ENCODE measurements at regions not wholly inside any gene's neighbourhood (a gene's known extent, or its start where the extent isn't known, plus 50 kb on each side); places are given as distances from the start of the nearest gene placed in this dataset.

DNA sequence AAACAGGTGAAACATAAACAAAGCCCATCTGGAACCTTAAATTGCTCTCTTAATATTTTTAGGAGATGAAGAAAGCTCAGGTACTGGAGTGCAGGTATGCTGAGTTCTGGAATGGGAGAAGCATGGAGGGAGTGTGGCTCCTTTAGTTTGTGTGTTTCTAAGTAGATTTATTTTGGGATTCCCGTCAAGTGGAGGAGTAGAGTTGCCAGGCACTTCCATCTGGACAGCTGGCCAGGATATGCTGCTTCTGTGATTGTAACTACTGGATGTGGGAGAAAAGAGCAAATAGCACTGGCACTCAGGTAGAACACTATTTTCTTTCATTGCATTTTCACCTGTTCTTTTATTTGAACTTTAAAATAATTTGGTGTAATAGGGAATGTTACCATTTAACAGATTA lies 182.3 kb upstream of the MAST4 start:
- H3K9me3 Mint-ChIP-seq (ENCODE audit: unreplicated experiment) = peaks cover 2% of the 10 kb centered on the region
- no peak for DNase-seq
- TF ChIP-seq, protein P1, sequence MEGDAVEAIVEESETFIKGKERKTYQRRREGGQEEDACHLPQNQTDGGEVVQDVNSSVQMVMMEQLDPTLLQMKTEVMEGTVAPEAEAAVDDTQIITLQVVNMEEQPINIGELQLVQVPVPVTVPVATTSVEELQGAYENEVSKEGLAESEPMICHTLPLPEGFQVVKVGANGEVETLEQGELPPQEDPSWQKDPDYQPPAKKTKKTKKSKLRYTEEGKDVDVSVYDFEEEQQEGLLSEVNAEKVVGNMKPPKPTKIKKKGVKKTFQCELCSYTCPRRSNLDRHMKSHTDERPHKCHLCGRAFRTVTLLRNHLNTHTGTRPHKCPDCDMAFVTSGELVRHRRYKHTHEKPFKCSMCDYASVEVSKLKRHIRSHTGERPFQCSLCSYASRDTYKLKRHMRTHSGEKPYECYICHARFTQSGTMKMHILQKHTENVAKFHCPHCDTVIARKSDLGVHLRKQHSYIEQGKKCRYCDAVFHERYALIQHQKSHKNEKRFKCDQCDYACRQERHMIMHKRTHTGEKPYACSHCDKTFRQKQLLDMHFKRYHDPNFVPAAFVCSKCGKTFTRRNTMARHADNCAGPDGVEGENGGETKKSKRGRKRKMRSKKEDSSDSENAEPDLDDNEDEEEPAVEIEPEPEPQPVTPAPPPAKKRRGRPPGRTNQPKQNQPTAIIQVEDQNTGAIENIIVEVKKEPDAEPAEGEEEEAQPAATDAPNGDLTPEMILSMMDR (IDR thresholded peaks at IDR 0.05; ENCODE audit: partially characterized antibody, unreplicated experiment) = no peak
- H3K4me1 Mint-ChIP-seq (ENCODE audit: low read depth, unreplicated experiment) = no peaks in the 10 kb centered on the region
- peaks cover 5% of the 10 kb centered on the region for H3K36me3 Mint-ChIP-seq (ENCODE audit: unreplicated experiment)
- H3K4me3 Mint-ChIP-seq (ENCODE audit: unreplicated experiment) = no peak overlapping the region
- H3K27me3 Mint-ChIP-seq (ENCODE audit: unreplicated experiment) = no peaks in the 10 kb centered on the region
- no peak overlapping the region for H3K27ac Mint-ChIP-seq (ENCODE audit: unreplicated experiment)

GRCh38 chr5:66415208-66415607 lies 181.0 kb upstream of the MAST4 start:
- no peak for DNase-seq
- Mint-ChIP-seq H3K36me3 (ENCODE audit: unreplicated experiment) (peaks cover 5% of the 10 kb centered on the region), H3K4me3 (ENCODE audit: unreplicated experiment) (no peak overlapping the region), H3K27ac (ENCODE audit: unreplicated experiment) (no peak overlapping the region), H3K27me3 (ENCODE audit: unreplicated experiment) (no peaks in the 10 kb centered on the region), H3K4me1 (ENCODE audit: low read depth, unreplicated experiment) (no peaks in the 10 kb centered on the region), H3K9me3 (ENCODE audit: unreplicated experiment) (peaks cover 2% of the 10 kb centered on the region)
- TF ChIP-seq, protein P1 (IDR thresholded peaks at IDR 0.05; ENCODE audit: partially characterized antibody, unreplicated experiment) = no peak

DNA sequence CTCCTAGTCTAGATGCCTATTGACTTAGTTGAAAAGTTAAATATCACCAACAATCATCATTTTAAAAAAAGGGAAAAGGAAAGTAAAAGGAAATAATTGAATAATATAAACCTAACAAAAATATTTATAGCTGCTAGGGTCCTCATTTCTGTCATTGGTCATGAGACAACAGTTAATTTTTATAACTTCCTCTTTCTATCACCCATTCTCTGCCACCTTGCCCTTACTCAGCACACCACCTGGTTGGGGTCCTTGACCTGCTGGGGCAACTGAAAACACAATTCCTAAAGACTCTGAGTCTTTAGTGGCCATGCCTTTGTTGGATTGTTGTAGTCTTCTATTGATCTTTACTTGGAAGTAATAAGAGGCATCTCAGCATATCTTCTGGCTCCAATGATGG lies 179.5 kb upstream of the MAST4 start:
- DNase-seq = no peak
- peaks cover 3% of the 10 kb centered on the region for H3K9me3 Mint-ChIP-seq (ENCODE audit: unreplicated experiment)
- no peak overlapping the region for H3K4me3 Mint-ChIP-seq (ENCODE audit: unreplicated experiment)
- H3K36me3 Mint-ChIP-seq (ENCODE audit: unreplicated experiment) = peaks cover 6% of the 10 kb centered on the region
- H3K4me1 Mint-ChIP-seq (ENCODE audit: low read depth, unreplicated experiment) = no peaks in the 10 kb centered on the region
- TF ChIP-seq, protein P1 (IDR thresholded peaks at IDR 0.05; ENCODE audit: partially characterized antibody, unreplicated experiment) = no peak
- no peaks in the 10 kb centered on the region for H3K27me3 Mint-ChIP-seq (ENCODE audit: unreplicated experiment)
- H3K27ac Mint-ChIP-seq (ENCODE audit: unreplicated experiment) = no peak overlapping the region

DNA sequence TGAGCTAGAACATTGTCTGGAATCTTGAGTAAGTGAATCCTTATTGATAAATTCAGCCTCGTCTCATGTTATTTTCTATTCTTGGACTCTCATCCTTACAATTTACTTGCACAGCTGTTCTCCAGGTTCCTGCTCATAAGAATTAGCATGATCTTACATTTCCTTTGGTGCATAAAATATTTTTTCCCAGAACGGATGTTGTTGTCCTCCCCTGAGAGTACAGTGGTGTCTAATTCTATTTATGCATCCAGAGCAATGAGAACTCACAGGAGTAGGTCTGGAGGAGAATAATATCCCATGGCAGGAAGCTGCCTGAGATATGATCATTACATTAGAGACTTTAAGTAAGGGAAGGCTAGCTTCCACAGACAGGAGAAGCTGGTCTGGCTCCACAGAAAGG lies 178.4 kb upstream of the MAST4 start:
- H3K27me3 Mint-ChIP-seq (ENCODE audit: unreplicated experiment) = no peaks in the 10 kb centered on the region
- H3K9me3 Mint-ChIP-seq (ENCODE audit: unreplicated experiment) = peaks cover 3% of the 10 kb centered on the region
- no peak for DNase-seq
- H3K36me3 Mint-ChIP-seq (ENCODE audit: unreplicated experiment) = peaks cover 6% of the 10 kb centered on the region
- H3K4me1 Mint-ChIP-seq (ENCODE audit: low read depth, unreplicated experiment) = no peaks in the 10 kb centered on the region
- TF ChIP-seq, protein P1 (IDR thresholded peaks at IDR 0.05; ENCODE audit: partially characterized antibody, unreplicated experiment) = no peak
- H3K4me3 Mint-ChIP-seq (ENCODE audit: unreplicated experiment) = no peak overlapping the region
- H3K27ac Mint-ChIP-seq (ENCODE audit: unreplicated experiment) = no peak overlapping the region

GRCh38 chr5:66423484-66423883 lies 172.7 kb upstream of the MAST4 start:
- Mint-ChIP-seq H3K27me3 (ENCODE audit: unreplicated experiment) (no peaks in the 10 kb centered on the region), H3K9me3 (ENCODE audit: unreplicated experiment) (peaks cover 4% of the 10 kb centered on the region), H3K27ac (ENCODE audit: unreplicated experiment) (no peak overlapping the region), H3K4me1 (ENCODE audit: low read depth, unreplicated experiment) (peaks cover 7% of the 10 kb centered on the region), H3K4me3 (ENCODE audit: unreplicated experiment) (no peak overlapping the region), H3K36me3 (ENCODE audit: unreplicated experiment) (peaks cover 6% of the 10 kb centered on the region)
- no peak for DNase-seq
- TF ChIP-seq, protein P1 (IDR thresholded peaks at IDR 0.05; ENCODE audit: partially characterized antibody, unreplicated experiment) = no peak

All from glutamatergic neuron (in vitro differentiated cells).